LNCAP (cell line): ENCODE measurements at regions not wholly inside any gene's neighbourhood (a gene's known extent, or its start where the extent isn't known, plus 50 kb on each side); places are given as distances from the start of the nearest gene placed in this dataset.

Experiments used
- TF ChIP-seq, protein P1 (sequence below): fragments of 450-650 bp; IDR thresholded peaks from 2 replicates; pipeline ENCODE4 v1.5.1; 2017; ENCODE audit warnings: mild to moderate bottlenecking

DNA sequence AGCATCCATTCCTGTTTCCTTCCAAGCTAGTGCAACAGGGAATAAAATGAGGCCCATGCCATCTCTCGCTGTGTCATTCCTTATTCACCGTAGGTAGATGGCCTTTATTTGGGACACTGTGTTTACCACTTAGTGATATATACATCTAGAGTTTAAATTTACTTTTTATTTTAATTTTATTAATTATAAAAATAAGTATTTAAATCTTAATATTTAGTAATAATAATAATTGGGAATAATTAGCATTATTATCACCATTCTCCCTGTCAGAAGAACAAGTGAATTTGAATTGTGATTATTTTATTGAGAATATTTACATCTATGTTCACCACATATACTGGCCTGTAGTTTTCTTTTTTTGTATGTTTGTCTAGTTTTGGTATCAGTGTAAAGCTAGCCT, 692.9 kb upstream of the KIF2B start:
- TF ChIP-seq, protein P1, sequence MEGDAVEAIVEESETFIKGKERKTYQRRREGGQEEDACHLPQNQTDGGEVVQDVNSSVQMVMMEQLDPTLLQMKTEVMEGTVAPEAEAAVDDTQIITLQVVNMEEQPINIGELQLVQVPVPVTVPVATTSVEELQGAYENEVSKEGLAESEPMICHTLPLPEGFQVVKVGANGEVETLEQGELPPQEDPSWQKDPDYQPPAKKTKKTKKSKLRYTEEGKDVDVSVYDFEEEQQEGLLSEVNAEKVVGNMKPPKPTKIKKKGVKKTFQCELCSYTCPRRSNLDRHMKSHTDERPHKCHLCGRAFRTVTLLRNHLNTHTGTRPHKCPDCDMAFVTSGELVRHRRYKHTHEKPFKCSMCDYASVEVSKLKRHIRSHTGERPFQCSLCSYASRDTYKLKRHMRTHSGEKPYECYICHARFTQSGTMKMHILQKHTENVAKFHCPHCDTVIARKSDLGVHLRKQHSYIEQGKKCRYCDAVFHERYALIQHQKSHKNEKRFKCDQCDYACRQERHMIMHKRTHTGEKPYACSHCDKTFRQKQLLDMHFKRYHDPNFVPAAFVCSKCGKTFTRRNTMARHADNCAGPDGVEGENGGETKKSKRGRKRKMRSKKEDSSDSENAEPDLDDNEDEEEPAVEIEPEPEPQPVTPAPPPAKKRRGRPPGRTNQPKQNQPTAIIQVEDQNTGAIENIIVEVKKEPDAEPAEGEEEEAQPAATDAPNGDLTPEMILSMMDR, result no peak

DNA sequence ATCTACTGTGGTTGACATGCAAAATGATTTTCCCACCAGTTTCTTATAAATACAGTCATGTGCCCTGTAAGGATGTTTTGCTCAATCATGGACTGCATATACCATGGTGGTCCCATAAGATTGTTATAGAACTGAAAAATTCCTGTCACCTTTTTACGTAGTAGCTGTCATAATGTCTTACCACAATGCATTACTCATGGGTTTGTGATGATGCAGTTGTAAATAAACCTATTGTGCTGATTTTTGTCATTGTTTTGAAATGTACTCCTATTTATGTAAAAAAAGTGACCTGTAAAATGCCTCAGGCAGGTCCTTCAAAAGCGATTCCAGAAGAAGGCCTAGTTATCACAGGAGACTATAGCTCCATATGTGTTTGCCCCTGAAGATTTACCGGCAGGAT, 695.4 kb upstream of the KIF2B start:
- TF ChIP-seq, protein P1, result no peak

DNA sequence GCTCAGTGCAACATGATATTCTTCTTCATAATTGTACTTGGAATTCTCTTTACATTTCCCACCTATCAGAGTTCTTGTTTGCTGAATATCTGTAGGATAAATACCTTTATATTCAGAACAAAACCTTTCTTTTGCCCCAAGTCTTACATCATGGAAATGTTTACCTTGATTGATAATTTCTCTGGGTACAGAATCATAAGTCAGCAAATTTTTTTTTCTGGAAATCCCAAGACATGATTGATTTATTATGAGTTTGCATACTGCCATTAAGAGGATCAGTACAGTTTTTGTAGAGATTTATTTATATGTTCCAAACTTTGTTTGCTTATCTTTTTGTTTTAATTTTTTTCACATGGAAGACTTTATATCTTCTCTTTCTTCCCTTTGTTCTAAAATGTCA, 699.8 kb upstream of the KIF2B start:
- TF ChIP-seq, protein P1, result no peak

DNA sequence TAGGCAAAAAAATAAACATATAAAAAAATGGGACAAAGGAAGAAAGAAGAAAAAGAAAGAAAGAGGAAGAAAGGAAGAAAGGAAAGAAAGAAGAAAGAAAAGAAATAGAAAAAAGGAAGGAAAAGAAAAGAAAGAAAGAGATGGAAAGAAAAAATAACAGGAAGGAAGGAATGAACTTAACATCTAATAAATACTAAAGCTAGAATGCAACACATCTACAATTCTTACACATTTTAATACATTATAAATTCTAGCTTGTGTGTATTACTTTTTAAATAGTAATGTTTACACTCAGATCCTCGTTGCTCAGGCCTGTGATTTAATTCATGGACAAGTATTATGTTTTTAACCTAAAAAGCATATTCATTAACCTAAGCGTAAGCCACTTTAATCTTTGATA, 703.0 kb upstream of the KIF2B start:
- TF ChIP-seq, protein P1, result no peak

DNA sequence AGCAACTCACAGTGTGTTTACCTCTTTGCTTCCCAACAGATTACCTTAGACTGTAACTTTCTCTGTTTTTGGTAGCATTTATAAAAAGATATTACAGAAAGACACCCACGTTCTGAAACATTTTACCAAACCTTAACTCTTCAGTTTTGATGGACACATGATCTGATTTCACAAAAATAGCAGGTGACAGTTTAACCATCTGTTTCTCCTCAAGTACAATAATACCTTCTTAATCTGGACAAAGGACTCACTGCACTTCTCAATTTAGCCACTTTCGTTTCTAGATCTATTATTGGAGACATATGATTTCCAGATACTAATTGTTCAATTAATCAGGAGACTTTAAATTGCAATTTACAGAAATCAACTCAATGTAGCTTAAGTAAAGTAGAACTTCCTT, 703.8 kb upstream of the KIF2B start:
- TF ChIP-seq, protein P1, result no peak

DNA sequence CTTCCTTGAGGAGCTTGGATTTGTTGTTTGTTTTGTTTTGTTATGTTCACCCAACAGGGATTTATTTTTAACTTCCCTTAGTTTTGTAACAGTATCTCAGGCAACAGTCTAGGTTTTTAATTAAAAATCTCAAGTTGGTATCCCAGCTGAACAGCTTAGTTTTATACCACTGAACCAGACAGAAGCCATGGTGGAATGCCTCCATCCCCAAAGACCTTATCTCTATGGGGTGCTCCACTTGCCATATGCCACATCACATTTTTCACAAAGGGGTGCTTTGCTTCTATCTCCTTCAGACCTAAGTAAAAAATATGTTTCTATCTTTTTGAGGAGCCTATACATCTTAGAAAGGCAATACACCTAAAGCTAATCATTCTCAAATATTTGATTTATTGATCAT, 715.8 kb upstream of the KIF2B start:
- TF ChIP-seq, protein P1, result no peak

DNA sequence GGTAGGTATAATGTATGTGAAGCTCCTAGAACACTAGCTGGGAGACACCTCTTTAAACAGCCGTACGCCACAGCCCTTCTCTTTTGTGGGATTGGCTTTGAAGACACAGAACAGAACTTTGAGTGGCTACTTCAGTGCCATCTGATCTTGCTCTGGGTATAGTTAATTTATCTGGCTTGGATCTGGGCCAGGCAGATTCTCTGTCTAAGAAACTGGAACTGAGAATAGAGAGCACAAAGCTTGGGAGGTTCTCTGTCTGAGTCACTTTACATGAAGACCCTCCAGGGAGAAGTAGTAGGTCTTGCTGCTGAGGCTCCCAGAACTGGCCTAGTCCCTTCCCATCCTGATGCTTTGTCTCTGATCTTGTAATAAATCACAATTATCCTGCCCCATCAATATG, 721.0 kb upstream of the KIF2B start:
- TF ChIP-seq, protein P1, result no peak

DNA sequence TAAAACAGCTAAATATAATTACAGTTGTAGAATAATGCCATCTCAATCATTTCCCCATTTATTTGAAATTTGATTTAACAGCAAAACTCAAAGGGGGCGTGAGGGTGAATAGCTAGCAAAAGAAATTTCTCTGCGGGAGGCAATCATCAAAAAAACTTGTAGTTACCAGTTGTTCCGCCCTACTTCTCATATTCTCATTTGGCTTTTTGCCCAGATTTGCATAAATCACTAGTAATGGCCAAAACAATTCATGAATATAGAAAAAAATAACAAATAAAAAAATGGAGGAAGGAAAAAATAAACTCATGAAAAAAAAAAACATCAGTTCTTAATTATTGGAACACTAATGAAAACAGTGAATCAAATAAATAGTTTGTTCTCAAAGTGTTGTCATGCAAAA, 722.6 kb upstream of the KIF2B start:
- TF ChIP-seq, protein P1, result no peak
